CD1c-positive myeloid dendritic cell (primary cell): ENCODE measurements at regions not wholly inside any gene's neighbourhood (a gene's known extent, or its start where the extent isn't known, plus 50 kb on each side); places are given as distances from the start of the nearest gene placed in this dataset.
"Not testable (repeated sequence)": the region's sequence is repeated elsewhere in the genome, so short reads cannot be mapped to it uniquely, and the experiment has no call there.

ENCODE experiments used
- DNase-seq: peaks from one replicate; pipeline ENCODE4 v3.0.0-alpha.2; 2016; ENCODE audit errors: extremely low spot score

GRCh38 chr15:22200417-22200816, 120.1 kb downstream of the OR4M2 start:
- DNase-seq, result not testable (repeated sequence)

GRCh38 chr15:22201993-22202659, 121.8 kb downstream of the OR4M2 start:
- not testable (repeated sequence) for DNase-seq

GRCh38 chr15:22203208-22203607, 122.9 kb downstream of the OR4M2 start:
- not testable (repeated sequence) for DNase-seq

GRCh38 chr15:22209086-22209485, 128.8 kb downstream of the OR4M2 start:
- DNase-seq, result not testable (repeated sequence)

GRCh38 chr15:22222596-22222995, 142.3 kb downstream of the OR4M2 start:
- DNase-seq, result not testable (repeated sequence)

GRCh38 chr15:22224241-22224671, 143.9 kb downstream of the OR4M2 start:
- DNase-seq, result no peak

- not testable (repeated sequence) for DNase-seq
Measured at GRCh38 chr15:22224961-22225360, 144.6 kb downstream of the OR4M2 start.

GRCh38 chr15:22226034-22226790, 145.9 kb downstream of the OR4M2 start:
- DNase-seq, result no peak

- DNase-seq, result no peak
Measured at GRCh38 chr15:22227411-22228100, 147.2 kb downstream of the OR4M2 start.

GRCh38 chr15:22228101-22228762, 147.9 kb downstream of the OR4M2 start:
- DNase-seq, result no peak

- no peak for DNase-seq
Measured at GRCh38 chr15:22229990-22230819, 149.9 kb downstream of the OR4M2 start.

- no peak for DNase-seq
Measured at GRCh38 chr15:22231603-22232002, 151.3 kb downstream of the OR4M2 start.

- no peak for DNase-seq
Measured at GRCh38 chr15:22232675-22233074, 152.3 kb downstream of the OR4M2 start.

- not testable (repeated sequence) for DNase-seq
Measured at GRCh38 chr15:22235261-22235930, 155.1 kb downstream of the OR4M2 start.

- no peak for DNase-seq
Measured at GRCh38 chr15:22236469-22236868, 156.1 kb downstream of the OR4M2 start.

GRCh38 chr15:22237891-22238275, 157.6 kb downstream of the OR4M2 start:
- DNase-seq, result no peak

- DNase-seq, result not testable (repeated sequence)
Measured at GRCh38 chr15:22238276-22238958, 158.1 kb downstream of the OR4M2 start.

- DNase-seq, result not testable (repeated sequence)
Measured at GRCh38 chr15:22238959-22239805, 158.9 kb downstream of the OR4M2 start.

GRCh38 chr15:22239806-22240180, 159.5 kb downstream of the OR4M2 start:
- DNase-seq, result no peak
